ENCODE measurements at regions not wholly inside any gene's neighbourhood (a gene's known extent, or its start where the extent isn't known, plus 50 kb on each side); places are given as distances from the start of the nearest gene placed in this dataset.

- ATAC-seq (no peak), DNase-seq (no peak)
- no peak for TF ChIP-seq CTCF (IDR thresholded peaks at IDR 0.05)
- Histone ChIP-seq H3K9me3 (no peaks in the 10 kb centered on the region), H3K27ac (no peak overlapping the region), H3K4me3 (no peak overlapping the region), H3K36me3 (no peaks in the 10 kb centered on the region), H3K27me3 (no peaks in the 10 kb centered on the region), H3K4me1 (no peaks in the 10 kb centered on the region)
- intact Hi-C loops (cut with DNase I), result no loop called here
Observed at GRCh38 chr21:25426580-25426979, 180.7 kb downstream of the MRPL39 start.

- no peak for TF ChIP-seq CTCF (IDR thresholded peaks at IDR 0.05)
- Histone ChIP-seq H3K4me3 (no peak overlapping the region), H3K27ac (no peak overlapping the region), H3K9me3 (no peaks in the 10 kb centered on the region), H3K27me3 (no peaks in the 10 kb centered on the region), H3K36me3 (no peaks in the 10 kb centered on the region), H3K4me1 (no peaks in the 10 kb centered on the region)
- intact Hi-C loops (cut with DNase I), result no loop called here
- no peak for ATAC-seq
- DNase-seq, result no peak
Observed at GRCh38 chr21:25425156-25425555, 182.1 kb downstream of the MRPL39 start.

GRCh38 chr21:25424634-25425033, 182.6 kb downstream of the MRPL39 start:
- intact Hi-C loops (cut with DNase I), result no loop called here

GRCh38 chr21:25424048-25424447, 183.2 kb downstream of the MRPL39 start:
- Histone ChIP-seq H3K9me3 (no peaks in the 10 kb centered on the region), H3K27ac (no peak overlapping the region), H3K36me3 (no peaks in the 10 kb centered on the region), H3K4me1 (no peaks in the 10 kb centered on the region), H3K4me3 (no peak overlapping the region), H3K27me3 (no peaks in the 10 kb centered on the region)
- intact Hi-C loops (cut with DNase I), result no loop called here
- no peak for ATAC-seq
- no peak for TF ChIP-seq CTCF (IDR thresholded peaks at IDR 0.05)
- DNase-seq, result no peak

More at GRCh38 chr21:25424634-25425033, 182.6 kb downstream of the MRPL39 start:
- Histone ChIP-seq H3K36me3 (no peaks in the 10 kb centered on the region), H3K27ac (no peak overlapping the region), H3K4me1 (no peaks in the 10 kb centered on the region), H3K4me3 (no peak overlapping the region), H3K9me3 (no peaks in the 10 kb centered on the region), H3K27me3 (no peaks in the 10 kb centered on the region)
- ATAC-seq (no peak), DNase-seq (no peak)
- no peak for TF ChIP-seq CTCF (IDR thresholded peaks at IDR 0.05)

GRCh38 chr21:25422610-25423608, 184.4 kb downstream of the MRPL39 start:
- H3K4me1 ChIP-seq, result no peaks in the 10 kb centered on the region
- no peaks in the 10 kb centered on the region for H3K27me3 ChIP-seq
- no peak for TF ChIP-seq CTCF (IDR thresholded peaks at IDR 0.05)
- DNase-seq (no peak), ATAC-seq (no peak)
- H3K27ac ChIP-seq, result no peak overlapping the region
- intact Hi-C loops (cut with DNase I), result no loop called here
- no peaks in the 10 kb centered on the region for H3K36me3 ChIP-seq
- H3K4me3 ChIP-seq, result no peak overlapping the region
- H3K9me3 ChIP-seq, result no peaks in the 10 kb centered on the region
